ENCODE measurements at regions not wholly inside any gene's neighbourhood (a gene's known extent, or its start where the extent isn't known, plus 50 kb on each side); places are given as distances from the start of the nearest gene placed in this dataset.

- H3K27me3 ChIP-seq (ENCODE audit: control insufficient read depth, insufficient read depth, low read length) = no peaks in the 10 kb centered on the region
- H3K4me1 ChIP-seq (ENCODE audit: control insufficient read depth, insufficient read depth, low read length) = no peaks in the 10 kb centered on the region
- no peaks in the 10 kb centered on the region for H3K36me3 ChIP-seq (ENCODE audit: control insufficient read depth, insufficient read depth, low read length)
- H3K9me3 Mint-ChIP-seq = no peaks in the 10 kb centered on the region
- no peaks in the 10 kb centered on the region for H3K27me3 Mint-ChIP-seq (ENCODE audit: low read depth in 2 of 2)
- ATAC-seq = no peak
- no peaks in the 10 kb centered on the region for H3K9me3 ChIP-seq (ENCODE audit: control insufficient read depth, insufficient read depth, low read length)
- H3K4me1 Mint-ChIP-seq = peaks cover 17 to 21% of the 10 kb centered on the region in 2 donors
- no peak overlapping the region for H3K27ac ChIP-seq (ENCODE audit: low read length)
- no peaks in the 10 kb centered on the region for H3K36me3 Mint-ChIP-seq
- TF ChIP-seq CTCF (IDR thresholded peaks at IDR 0.05) = no peak
- intact Hi-C loops (cut with micrococcal nuclease) = no loop called here
- no peak overlapping the region for H3K27ac Mint-ChIP-seq
- DNase-seq = no peak
- no peak overlapping the region for H3K4me3 Mint-ChIP-seq
- no peak overlapping the region for H3K4me3 ChIP-seq (ENCODE audit: low read length)
- 78% methylated on average over 1 of the region's 3 CpGs for WGBS (ENCODE audit: insufficient coverage)
Observed at GRCh38 chr1:235004840-235005391, 123.7 kb downstream of the TOMM20 start.

- H3K27me3 Mint-ChIP-seq (ENCODE audit: low read depth in 2 of 2) = no peaks in the 10 kb centered on the region
- intact Hi-C loops (cut with micrococcal nuclease) = no loop called here
- Histone ChIP-seq H3K4me1 (ENCODE audit: control insufficient read depth, insufficient read depth, low read length) (no peaks in the 10 kb centered on the region), H3K9me3 (ENCODE audit: control insufficient read depth, insufficient read depth, low read length) (no peaks in the 10 kb centered on the region), H3K27ac (ENCODE audit: low read length) (no peak overlapping the region), H3K4me3 (ENCODE audit: low read length) (no peak overlapping the region), H3K27me3 (ENCODE audit: control insufficient read depth, insufficient read depth, low read length) (no peaks in the 10 kb centered on the region), H3K36me3 (ENCODE audit: control insufficient read depth, insufficient read depth, low read length) (no peaks in the 10 kb centered on the region)
- H3K4me3 Mint-ChIP-seq = no peak overlapping the region
- H3K27ac Mint-ChIP-seq = no peak overlapping the region
- no peak for TF ChIP-seq CTCF (IDR thresholded peaks at IDR 0.05)
- 92% methylated on average over 2 of the region's 2 CpGs for WGBS (ENCODE audit: insufficient coverage)
- ATAC-seq (no peak), DNase-seq (no peak)
- H3K36me3 Mint-ChIP-seq = no peaks in the 10 kb centered on the region
- peaks cover 16 to 17% of the 10 kb centered on the region in 2 donors for H3K4me1 Mint-ChIP-seq
- H3K9me3 Mint-ChIP-seq = no peaks in the 10 kb centered on the region
Observed at GRCh38 chr1:235004276-235004675, 124.4 kb downstream of the TOMM20 start.

GRCh38 chr1:235002706-235003300 lies 125.8 kb downstream of the TOMM20 start:
- H3K9me3 Mint-ChIP-seq = no peaks in the 10 kb centered on the region
- intact Hi-C loops (cut with micrococcal nuclease) = no loop called here
- no peak overlapping the region for H3K4me3 Mint-ChIP-seq
- DNase-seq = no peak
- WGBS (ENCODE audit: insufficient coverage) = 90% methylated on average over 5 of the region's 10 CpGs
- Histone ChIP-seq H3K4me1 (ENCODE audit: control insufficient read depth, insufficient read depth, low read length) (no peaks in the 10 kb centered on the region), H3K27ac (ENCODE audit: low read length) (no peak overlapping the region), H3K4me3 (ENCODE audit: low read length) (no peak overlapping the region), H3K9me3 (ENCODE audit: control insufficient read depth, insufficient read depth, low read length) (no peaks in the 10 kb centered on the region), H3K27me3 (ENCODE audit: control insufficient read depth, insufficient read depth, low read length) (no peaks in the 10 kb centered on the region), H3K36me3 (ENCODE audit: control insufficient read depth, insufficient read depth, low read length) (no peaks in the 10 kb centered on the region)
- H3K4me1 Mint-ChIP-seq = peaks cover 11 to 16% of the 10 kb centered on the region in 2 donors
- no peak overlapping the region for H3K27ac Mint-ChIP-seq
- H3K27me3 Mint-ChIP-seq (ENCODE audit: low read depth in 2 of 2) = no peaks in the 10 kb centered on the region
- TF ChIP-seq CTCF (IDR thresholded peaks at IDR 0.05) = no peak
- no peaks in the 10 kb centered on the region for H3K36me3 Mint-ChIP-seq
- no peak for ATAC-seq

GRCh38 chr1:234999513-234999940 lies 129.1 kb downstream of the TOMM20 start:
- no peak for DNase-seq
- no peak for ATAC-seq
- WGBS (ENCODE audit: insufficient coverage) = 95% methylated on average over 10 of the region's 10 CpGs
- Mint-ChIP-seq H3K27ac (no peak overlapping the region), H3K4me1 (peaks cover 0 to 3% of the 10 kb centered on the region in 2 donors), H3K27me3 (ENCODE audit: low read depth in 2 of 2) (no peaks in the 10 kb centered on the region), H3K36me3 (no peaks in the 10 kb centered on the region), H3K4me3 (no peak overlapping the region), H3K9me3 (no peaks in the 10 kb centered on the region)
- H3K27me3 ChIP-seq (ENCODE audit: control insufficient read depth, insufficient read depth, low read length) = no peaks in the 10 kb centered on the region
- H3K9me3 ChIP-seq (ENCODE audit: control insufficient read depth, insufficient read depth, low read length) = no peaks in the 10 kb centered on the region
- no peak overlapping the region for H3K4me3 ChIP-seq (ENCODE audit: low read length)
- H3K4me1 ChIP-seq (ENCODE audit: control insufficient read depth, insufficient read depth, low read length) = no peaks in the 10 kb centered on the region
- no peak overlapping the region for H3K27ac ChIP-seq (ENCODE audit: low read length)
- intact Hi-C loops (cut with micrococcal nuclease) = no loop called here
- no peaks in the 10 kb centered on the region for H3K36me3 ChIP-seq (ENCODE audit: control insufficient read depth, insufficient read depth, low read length)
- TF ChIP-seq CTCF (IDR thresholded peaks at IDR 0.05) = no peak
